ENCODE measurements at regions not wholly inside any gene's neighbourhood (a gene's known extent, or its start where the extent isn't known, plus 50 kb on each side); places are given as distances from the start of the nearest gene placed in this dataset.

DNA sequence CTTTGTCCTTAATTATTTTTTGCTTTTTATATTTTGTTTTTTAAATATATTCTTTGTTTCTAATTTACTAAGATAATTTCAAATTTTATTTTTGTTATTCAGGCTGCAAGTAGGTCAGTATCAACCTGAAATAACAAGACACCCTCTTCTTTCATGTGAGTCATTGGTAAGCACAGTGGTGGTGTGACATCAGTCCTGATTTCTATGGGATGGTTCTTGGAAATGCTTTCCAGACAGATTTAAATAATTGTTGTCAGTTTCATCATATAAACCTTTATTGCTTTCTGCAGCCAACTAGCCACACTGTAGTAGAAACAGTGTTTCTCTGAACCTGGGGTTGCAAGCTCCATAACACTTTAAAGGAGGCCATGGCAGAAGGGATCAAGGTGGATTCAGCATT is 157.5 kb upstream of the C21orf91 start:
- DNase-seq: no peak

DNA sequence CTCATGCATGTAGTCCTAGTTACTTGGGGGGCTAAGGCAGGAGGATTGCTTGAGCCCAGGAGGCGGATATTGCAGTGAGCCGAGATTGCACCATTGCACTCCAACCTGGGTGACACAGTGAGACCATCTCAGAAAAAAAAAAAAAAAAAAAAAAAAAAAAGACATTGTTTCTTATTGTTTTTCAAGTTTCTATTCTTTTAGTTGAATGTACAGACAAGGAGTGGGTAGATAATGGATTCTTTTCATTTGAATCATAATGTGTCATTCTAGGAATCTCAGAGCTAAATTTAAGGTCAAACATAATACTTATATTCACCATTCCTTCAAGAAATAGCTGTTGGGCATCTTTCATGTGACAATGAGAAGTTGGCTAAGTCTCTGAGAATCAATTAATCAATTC is 157.0 kb upstream of the C21orf91 start:
- DNase-seq: no peak

DNA sequence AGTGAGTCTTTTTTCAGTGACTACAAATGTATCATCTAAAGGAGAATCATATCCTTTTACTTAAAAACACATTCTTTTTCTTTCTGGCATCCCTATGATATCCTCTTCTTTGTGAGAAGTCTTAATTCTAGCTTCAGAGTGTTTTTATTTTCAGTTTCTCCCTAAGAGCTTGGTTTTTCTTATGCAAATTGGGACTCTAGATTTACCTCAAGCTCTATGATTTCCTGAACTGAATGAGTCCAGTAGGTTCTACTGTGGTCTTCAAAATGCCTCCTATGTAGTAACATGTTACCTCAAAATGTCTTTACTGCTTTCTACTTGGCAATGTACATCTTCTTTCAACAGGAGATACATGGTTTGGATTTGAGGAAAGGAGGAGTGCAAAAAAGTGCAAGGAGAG is 148.2 kb upstream of the C21orf91 start:
- DNase-seq: no peak

DNA sequence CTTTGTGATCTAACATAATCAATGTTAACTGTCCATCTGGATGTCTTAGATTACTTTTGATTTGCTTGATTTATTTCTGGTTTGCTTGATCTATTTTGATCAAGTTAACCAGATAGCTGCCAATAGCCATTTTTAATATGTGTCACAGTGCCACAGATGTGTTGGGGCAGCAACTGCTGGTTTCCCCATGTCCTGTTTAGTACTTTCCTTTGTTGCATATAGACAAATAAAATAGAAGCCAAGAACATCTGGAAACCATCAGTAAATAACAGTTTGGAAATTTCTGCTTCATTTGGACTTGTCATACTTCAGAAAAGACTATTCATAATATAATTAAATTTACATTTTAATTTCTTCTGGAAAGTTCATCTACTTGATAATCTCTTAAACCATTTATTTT is 145.6 kb upstream of the C21orf91 start:
- DNase-seq: no peak

DNA sequence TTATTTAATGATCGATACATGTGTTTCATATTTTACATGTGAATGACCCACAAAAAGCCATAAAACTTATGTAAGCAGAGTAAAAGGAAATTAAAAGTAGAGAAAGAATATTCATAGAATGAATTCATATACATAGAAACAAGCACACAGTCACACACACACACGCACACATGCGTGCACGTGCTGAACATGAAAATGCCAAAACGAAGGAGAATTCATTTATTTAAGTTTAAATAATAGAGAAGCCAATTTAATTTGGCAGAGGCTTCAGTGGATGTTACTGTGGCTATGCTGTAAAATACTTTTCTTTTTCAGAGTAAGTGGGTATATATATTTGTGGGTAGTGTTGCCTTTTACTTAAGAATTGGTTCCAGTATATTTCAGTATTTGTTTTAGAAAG is 145.0 kb upstream of the C21orf91 start:
- DNase-seq: no peak

DNA sequence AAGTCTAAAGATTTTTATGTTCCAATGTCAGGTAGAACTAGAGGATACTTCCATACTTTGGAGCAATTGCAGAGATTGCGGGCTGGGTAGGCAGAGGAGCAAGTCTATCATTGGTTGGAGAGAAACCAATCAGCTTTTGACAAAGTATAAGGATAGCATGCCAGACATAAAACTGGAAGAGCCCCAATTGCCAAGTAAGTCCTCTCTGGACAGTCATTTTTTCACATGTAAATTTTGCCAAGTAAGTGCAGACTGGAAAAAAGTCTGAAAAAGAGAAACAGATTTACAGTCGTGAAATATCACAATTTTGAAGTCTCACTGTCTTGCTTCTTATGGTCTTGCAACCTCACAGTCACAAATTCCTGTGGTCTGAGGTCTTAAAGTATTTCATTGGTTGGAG is 131.4 kb upstream of the C21orf91 start:
- no peak for DNase-seq

DNA sequence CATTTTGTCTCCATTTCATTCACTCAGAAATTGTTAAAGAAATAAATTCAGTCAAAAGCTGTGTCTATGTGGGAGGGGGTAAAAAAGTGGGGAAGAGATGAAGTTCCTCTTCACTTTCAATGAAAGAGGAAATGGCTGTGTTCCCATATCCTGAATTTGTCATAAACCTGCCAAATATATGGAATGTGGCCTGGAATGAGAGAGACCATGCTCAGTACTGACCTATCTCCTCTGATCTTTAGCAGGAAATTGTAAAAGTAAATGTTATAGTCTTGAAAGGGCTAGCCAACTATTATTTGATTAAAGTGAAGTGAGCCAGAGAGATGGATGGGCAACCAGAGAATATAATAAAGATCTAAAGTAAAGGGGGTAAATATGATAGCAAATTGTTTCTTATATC is 130.3 kb upstream of the C21orf91 start:
- DNase-seq: no peak

DNA sequence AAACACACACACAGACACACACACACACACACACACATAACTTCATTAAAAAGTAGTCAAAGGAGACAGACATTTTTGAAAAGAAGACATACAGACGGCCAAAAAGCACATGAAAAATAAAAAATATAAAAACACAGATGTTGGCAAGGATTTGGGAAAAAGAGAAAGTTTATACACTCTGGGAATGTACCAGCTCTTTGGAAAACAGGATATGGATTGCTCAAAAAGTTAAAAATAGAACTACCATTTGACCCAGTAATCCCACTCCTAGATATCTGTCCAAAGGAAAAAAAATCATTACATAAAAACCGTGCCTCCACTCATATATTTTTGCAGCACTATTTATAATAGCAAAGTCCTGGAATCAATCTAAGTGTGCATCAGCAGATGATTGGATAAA is 128.4 kb upstream of the C21orf91 start:
- no peak for DNase-seq

DNA sequence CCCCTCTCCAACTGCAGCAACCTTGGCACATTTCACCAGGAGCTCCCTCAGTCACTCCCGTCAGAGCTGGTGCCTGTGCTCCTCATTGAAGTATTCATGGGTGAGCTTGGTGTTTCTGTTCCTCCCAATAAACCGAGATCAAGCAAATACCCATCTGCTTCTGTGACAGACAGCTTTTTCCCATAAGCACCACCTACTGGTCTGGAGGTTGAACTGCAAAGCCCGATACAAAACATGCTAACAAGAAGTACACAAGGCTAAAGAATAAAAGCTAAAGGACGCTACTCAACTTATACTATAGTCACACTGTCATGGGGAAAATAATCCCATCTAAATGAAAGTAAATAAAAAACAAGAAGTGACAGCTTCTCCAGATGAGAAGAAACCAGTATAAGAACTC is 111.9 kb upstream of the C21orf91 start:
- peak; percentile 24 for DNase-seq

DNA sequence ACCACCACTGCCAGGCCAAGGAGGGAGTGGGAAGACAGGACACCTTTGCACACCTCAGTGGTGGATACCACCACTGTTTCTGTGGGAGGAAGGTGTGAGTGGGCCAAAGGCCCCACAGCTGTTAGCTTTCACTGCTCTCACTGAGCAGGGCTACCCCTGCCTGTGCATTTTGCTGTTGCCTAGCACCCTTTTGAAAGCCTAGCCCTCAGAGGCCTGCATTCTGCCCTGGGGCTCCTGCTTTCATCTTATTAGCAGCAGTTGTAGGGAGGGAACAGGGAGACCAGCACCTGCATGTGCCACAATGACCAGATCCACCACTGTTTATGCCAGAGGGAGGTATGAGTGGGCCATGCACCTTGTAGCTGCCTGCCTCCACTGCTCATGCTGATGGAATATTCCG is 110.9 kb upstream of the C21orf91 start:
- DNase-seq: no peak

DNA sequence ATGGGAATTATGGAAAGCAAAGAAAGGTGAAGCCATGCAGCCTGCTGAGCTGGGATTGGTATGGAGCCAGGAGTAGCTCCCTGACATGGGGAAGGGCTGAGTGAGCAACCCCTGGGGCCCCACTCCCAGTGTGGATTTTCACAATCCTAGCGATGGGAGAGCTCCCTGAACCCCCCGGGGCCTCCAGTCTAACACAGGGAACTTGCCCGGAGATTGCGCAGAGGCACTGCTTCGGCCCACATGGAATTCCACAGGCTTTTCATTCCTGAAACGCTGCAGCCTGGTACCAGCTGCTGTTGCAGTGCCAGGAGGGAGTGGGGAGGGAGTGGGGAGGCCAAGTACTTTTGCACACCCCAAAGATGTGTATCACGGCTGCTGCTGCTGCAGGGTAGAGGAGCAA is 110.4 kb upstream of the C21orf91 start:
- DNase-seq: no peak

DNA sequence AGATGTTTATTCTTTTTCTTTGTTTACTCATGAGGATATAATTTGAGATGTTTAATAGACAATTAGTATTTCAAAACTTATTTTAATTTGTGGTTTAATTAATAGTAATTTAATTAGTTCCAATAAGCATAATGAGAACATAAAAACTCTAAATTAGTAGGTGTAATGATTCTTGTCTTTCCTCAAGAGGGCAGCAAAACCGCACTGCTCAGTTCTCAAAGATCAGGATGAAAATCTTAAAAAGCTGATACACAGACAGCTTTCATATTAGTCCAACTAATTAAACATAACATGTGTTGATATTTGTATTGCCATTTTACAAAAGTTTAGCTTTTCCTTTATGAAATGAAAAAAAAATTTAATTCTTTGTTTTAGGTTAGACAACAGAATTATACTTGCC is 106.7 kb upstream of the C21orf91 start:
- peak; percentile 45 for DNase-seq

DNA sequence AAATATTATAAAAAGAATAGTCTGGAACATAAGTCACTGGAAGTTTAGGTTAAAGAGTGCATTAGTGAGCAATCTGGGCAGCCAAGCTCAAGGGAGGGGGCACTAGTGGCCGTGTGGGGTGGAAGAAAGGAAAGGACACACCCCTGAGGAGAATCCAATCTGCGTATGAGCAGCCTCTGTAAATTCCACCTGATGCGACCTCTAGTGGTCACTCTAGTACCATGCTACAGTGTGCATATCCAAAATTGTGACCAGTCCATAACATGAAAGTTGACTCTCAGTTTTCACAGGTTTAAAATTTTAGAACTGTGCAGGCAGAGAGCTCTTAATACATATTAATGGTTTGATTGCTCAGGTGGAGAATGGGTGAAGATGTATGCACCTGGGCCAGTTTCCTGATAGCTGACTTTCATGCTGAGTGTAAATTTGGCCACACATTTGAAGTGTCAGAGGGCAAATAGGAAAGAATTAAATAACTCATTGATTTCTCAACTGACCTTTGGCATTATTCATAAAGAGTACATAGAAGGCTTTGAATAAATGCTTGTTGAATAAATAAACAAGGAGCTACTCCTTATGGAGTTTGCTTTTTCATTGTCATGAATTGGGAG is 105.9 kb upstream of the C21orf91 start:
- peak; percentile 78 for DNase-seq

DNA sequence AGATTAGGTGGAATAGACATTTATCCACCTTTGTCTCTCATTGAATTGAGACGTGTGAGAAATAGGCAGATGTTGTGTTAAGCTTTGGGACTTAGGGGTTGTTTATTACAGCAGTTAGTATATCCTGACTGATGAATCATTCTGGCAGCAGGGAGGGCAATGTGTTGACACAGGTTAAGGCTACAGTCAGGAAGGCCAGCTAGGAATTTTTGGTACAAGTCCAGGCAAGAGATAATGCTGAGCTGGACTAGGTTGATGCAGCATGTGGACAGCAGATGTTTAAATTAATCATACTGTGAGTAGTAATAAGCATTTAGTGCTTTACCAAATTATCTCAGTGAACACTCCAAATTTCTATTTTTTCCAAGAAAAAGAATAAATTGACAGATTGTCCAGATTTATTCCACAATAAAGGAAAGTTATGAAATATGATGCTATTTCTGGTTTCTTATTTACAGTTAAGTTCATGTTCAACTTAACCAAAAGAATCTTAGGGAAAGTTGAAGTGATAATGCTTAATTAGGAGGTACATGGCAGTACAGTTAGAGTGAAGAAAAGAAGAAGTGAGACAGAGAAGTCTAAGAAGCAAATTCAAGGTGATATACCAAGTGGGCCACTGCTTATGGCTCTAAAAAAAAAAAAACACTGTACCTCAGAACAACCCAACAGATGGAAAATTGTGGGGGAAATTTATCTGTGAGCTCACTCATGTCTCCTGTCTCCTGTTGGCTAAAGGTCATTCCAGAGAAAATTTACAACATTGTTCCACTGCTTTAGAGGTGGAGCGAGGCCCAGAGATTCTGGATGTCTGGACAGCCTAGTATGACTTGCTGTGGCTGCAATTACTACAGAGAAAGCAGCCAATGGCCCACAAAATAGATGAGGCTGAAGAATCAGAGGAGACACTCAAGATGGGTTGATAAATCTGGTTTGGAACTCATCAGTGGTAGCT is 102.7 kb upstream of the C21orf91 start:
- DNase-seq: peak; percentile 49

DNA sequence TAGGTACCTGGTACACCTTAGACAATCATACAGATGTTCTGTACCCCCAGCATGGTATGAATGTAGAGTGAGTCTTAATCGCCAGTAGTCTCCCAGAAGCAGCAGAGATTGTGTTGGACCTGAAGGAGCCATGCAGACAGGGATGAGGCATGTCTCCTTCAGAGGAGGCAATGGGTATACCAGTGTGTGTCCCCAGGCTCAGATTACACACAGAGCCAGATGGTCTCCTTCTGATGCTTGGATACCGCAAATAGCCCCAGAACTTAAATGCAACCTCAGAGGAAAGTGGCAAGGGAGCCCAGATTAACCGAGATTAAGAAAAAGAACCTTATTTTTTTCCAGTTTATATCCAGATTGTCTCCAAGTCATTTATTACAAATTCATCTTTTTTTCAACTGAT is 96.8 kb upstream of the C21orf91 start:
- no peak for DNase-seq

DNA sequence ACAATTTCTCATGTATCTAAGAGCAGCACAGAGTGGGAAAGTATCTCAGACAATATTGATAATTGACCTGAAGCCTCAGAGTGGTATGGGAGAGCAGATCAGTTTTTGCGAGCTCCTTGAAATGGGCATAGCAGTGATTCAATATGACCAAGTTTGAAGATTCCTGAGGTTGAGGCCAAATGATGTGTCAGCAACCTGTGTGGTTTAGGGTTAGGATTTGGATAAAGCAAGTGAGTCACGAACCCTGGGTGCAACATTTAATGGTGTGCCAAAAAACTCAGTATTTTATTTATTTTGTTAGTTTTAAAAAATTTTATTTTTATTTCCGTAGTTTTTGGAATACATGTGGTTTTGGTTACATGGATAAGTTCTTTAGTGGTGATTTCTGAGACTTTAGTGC is 92.5 kb upstream of the C21orf91 start:
- no peak for DNase-seq

DNA sequence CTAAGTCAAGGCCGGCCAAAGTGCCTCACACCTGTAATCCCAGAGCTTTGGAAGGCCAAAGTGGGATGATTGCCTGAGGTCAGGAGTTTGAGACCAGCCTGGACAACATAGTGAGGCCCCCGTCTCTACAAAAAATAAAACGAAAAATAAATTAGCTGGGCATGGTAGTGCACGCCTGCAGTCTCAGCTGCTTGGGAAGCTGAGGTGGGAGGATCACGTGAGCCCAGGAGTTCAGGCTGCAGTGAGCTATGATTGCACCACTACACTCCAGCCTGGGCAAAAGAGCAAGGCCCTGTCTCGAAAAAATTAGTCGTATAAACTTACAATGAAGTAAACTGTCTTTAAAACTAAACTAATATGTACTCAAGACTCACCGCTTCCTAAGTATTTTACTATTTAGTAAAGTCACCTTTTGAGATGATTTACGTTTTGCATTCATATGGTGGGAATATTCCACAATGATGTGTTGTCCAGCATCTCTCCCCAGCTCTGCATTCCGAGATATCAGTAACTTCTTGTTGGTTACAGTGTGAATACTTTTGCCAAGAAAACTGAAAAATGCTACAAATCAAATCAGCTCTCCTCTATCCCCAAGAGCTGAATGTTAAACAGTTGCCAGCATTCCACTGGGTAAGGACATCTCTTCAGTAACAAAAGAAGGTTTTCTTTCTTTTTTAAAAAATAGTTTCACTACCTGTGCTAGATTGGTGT is 84.9 kb upstream of the C21orf91 start:
- no peak for DNase-seq

DNA sequence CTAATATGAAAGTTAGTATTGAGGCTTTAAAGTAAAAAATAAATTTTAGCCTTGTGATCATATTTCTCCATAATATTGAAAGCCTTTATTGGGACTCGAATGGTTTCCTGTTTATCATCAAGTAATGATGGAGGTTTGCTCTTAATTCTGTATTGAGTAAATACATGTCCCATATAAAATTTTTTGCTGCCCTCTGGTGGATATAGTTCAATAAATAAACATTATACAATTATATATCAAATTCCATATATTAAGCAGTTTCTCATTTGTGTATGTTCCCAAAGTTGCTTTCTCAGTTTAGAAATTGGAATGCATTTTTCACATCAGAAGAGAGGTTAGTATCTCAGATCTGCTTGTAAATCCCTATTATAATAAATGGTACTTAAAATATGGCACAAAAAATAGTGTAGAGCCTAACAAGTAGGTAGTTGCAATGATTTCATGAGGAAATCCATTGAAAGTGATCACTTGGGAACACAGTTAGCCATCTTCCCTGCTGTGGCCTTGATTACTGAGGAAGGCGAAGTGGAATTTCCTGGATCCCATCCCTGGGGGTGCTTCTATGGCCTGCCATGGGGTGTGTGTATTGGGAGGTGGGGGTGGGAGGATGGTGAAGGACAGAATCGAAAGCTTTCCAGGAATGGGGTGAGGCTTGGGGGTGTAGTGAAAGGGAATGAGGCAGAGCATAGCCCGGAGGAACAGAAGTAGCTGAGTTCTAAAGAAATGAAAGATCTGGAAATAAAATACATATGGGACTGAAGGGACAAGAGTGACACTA is 84.1 kb upstream of the C21orf91 start:
- peak; percentile 62 for DNase-seq

DNA sequence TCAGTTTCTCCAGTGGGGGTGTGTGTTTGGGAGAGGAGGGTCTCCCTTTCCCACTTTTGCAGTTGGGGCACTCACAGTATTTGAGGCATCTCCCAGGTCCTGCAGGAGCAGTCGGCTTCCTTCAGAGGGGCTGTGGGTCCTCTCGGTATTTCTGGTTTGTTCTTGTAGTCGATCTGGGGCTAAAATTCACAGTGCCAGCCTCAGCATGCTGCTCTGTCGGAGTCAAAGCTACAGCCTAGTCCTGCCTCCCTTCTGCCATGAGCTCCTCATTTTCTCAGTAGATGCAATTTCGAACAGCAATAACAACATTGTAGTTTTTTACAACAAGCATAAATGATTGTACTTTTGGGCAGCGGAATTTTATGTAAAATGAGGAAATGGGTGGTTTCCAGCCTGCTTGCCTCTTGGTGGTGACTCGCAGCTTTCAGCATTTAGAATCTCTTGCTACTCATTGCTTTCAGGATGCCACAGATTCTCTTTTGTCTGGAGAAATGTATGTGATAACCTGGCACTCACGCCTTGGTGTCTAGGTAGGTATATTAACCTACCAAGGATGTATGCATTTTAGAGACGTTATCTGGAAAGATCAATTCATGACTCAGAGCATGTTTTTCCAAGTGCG is 82.4 kb upstream of the C21orf91 start:
- peak; percentile 8 for DNase-seq

DNA sequence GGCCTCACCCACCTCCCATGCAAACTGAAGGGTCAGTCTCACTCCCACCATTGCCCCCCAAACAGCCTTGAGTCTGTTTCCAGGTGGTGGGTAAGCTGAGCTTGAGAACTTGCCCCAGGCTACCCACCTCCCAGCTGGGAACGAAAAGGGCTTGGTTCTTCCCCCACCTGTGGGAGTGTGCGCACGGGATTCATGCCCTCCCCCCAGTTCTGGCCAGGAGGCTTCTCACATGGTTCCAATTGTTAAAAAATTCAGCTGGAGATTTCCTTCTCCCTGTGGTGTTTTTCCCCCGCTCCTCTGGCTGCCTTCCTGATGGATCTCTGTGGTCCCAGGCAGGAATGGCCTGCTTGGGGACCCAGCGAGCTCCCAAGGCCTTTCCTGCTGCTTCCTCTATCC is 81.8 kb upstream of the C21orf91 start:
- no peak for DNase-seq

DNA sequence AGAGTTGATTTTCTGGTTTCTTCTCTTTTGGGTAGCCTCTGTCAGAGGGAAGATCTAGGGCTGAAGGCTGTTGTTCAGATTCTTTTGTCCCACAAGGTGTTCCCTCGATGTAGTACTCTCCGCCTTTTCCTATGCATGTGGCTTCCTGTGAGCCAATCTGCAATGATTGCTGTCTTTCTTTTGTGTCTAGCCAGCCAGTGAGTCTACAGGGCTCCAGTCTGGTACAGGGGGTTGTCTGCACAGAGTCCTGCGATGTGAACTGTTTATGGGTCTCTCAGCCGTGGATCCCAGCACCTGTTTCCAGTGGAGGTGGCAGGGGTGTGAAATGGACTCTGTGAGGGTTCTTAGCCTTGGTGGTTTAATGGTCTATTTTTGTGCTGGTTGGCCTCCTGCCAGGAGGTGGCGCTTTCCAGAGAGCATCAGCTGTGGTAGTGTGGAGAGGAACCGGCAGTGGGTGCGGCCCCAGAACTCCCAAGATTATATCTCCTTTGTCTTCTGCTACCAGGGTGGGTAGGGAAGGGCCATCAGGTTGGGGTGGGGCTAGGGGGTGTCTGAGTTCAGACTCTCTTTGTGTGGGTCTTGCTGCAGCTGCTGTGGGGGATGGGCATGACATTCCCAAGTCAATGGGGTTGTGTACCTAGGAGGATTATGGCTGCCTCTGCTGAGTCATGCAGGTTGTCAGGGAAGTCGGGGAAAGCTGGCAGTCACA is 81.3 kb upstream of the C21orf91 start:
- no peak for DNase-seq

DNA sequence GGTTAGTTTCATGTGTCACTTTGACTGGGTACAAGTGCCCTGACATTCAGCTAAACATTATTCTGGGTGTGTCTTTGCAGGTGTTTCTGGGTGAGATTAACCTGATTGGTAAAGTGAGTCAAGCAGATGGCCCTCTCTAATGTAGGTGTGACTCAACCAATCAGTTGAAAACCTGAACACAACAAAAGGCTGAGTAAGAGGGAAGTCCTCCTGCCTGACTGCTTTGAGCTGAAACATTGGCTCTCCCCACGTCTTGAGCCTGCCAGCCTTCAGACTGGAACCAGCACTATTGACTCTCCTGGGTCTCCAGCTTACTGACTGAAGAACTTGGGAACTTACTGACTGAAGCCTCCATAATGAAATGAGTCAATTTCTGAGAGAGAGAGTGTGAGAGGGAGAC is 70.0 kb upstream of the C21orf91 start:
- no peak for DNase-seq
